ENCODE measurements at regions not wholly inside any gene's neighbourhood (a gene's known extent, or its start where the extent isn't known, plus 50 kb on each side); places are given as distances from the start of the nearest gene placed in this dataset.

DNA sequence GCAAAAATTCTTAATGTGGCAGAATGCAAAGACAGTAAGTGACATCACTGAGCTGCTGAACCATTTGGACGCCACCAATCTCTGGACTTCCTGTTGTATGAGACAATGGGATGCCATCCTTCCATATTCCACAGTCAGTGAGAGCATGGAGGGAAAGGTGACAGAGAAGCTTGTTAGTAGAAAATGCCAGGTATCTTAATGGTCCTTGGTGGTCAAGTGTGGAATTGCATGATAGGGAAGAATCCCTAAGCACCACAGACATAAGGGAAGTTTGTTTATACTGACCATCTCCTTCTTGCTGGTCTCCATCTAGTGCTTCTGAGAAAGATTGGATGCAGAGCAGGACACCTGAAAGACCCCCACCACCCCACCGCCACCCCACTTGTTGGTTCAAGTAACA lies 1410.0 kb upstream of the TMEM132C start:
- TF ChIP-seq EZH2 (IDR thresholded peaks at IDR 0.05; ENCODE audit: low read depth) (no peak), CTCF (conservative IDR thresholded peaks at IDR 0.05) (0 out of 2 replicates have a peak, but pooled peaks have one; percentile 15)
